22Rv1 (cell line): ENCODE measurements at regions not wholly inside any gene's neighbourhood (a gene's known extent, or its start where the extent isn't known, plus 50 kb on each side); places are given as distances from the start of the nearest gene placed in this dataset.

Source experiments
- ZFX ChIP-seq: fragments of 450-650 bp; IDR thresholded peaks from 2 replicates; pipeline ENCODE4 v1.6.1; 2017; ENCODE audit warnings: antibody characterized with exemption, borderline replicate concordance
- TF ChIP-seq, protein P1 (sequence below): fragments of 450-650 bp; IDR thresholded peaks from 2 replicates; pipeline ENCODE4 v1.5.1; 2017; ENCODE audit warnings: mild to moderate bottlenecking

DNA sequence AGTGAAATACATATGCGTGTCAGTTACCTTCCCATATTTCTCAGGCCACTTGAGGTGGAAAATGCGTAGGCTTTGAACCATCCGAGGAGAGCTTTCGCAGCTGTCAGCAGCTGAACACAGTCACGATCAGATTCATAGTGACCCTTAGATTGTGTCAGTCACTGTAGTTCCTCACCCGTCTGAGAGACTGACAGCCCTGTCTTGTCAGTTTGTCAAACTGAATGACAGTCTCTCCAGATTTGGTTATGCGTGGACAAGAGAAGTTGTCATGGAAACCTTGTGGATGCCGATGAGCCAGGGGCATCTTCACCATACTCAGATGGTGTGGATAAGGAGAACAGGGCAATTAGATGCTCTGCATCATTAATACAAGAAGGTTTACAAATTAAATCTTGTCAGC lies 546.3 kb downstream of the TYW1 start:
- TF ChIP-seq, protein P1, sequence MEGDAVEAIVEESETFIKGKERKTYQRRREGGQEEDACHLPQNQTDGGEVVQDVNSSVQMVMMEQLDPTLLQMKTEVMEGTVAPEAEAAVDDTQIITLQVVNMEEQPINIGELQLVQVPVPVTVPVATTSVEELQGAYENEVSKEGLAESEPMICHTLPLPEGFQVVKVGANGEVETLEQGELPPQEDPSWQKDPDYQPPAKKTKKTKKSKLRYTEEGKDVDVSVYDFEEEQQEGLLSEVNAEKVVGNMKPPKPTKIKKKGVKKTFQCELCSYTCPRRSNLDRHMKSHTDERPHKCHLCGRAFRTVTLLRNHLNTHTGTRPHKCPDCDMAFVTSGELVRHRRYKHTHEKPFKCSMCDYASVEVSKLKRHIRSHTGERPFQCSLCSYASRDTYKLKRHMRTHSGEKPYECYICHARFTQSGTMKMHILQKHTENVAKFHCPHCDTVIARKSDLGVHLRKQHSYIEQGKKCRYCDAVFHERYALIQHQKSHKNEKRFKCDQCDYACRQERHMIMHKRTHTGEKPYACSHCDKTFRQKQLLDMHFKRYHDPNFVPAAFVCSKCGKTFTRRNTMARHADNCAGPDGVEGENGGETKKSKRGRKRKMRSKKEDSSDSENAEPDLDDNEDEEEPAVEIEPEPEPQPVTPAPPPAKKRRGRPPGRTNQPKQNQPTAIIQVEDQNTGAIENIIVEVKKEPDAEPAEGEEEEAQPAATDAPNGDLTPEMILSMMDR = no peak
- no peak for TF ChIP-seq ZFX
